Esophagus squamous epithelium (tissue), 5 donors: ENCODE measurements at regions not wholly inside any gene's neighbourhood (a gene's known extent, or its start where the extent isn't known, plus 50 kb on each side); places are given as distances from the start of the nearest gene placed in this dataset.

Source experiments
- DNase-seq: peaks from one replicate; lab custom pipeline; 2025; lab: John Stamatoyannopoulos, UW
- H3K27ac ChIP-seq, 4 donors: fragments of 200-600 bp; sonication (generic); one replicate each; pipeline ENCODE4 v1.5.1; 2016 to 2019; ENCODE audit warnings: mild to moderate bottlenecking in 1 of 4
- H3K27me3 ChIP-seq, 4 donors: fragments of 200-600 bp; sonication (generic); 1 replicate in 3 of 4; 2 replicates in 1 of 4; pipeline versions ENCODE4 v1.5.1 to v1.6.0; 2017 to 2021; ENCODE audit warnings: antibody characterized with exemption in 1 of 4
- H3K36me3 ChIP-seq, 3 donors: fragments of 200-600 bp; sonication (generic); one replicate each; pipeline ENCODE4 v1.5.1; 2016 to 2019
- H3K4me1 ChIP-seq, 3 donors: fragments of 200-600 bp; sonication (generic); one replicate each; pipeline ENCODE4 v1.5.1; 2017 to 2019
- H3K4me3 ChIP-seq, 4 donors: fragments of 200-600 bp; sonication (generic); 1 replicate in 3 of 4; 2 replicates in 1 of 4; pipeline ENCODE4 v1.5.1; 2016 to 2019; ENCODE audit warnings: mild to moderate bottlenecking in 2 of 4, moderate library complexity in 1 of 4
- H3K9me3 ChIP-seq, 3 donors: fragments of 200-600 bp; sonication (generic); one replicate each; pipeline ENCODE4 v1.5.1; 2016 to 2019
- POLR2A ChIP-seq, 4 donors: fragments of 450-650 bp; IDR thresholded peaks; one replicate each; pipeline ENCODE4 v1.6.1; 2017; ENCODE audit warnings: antibody characterized with exemption in 4 of 4, mild to moderate bottlenecking in 4 of 4, moderate library complexity in 3 of 4
- WGBS, 2 donors: methylation state at CpG; one replicate each; pipeline ENCODE4 v1.1.5; 2018; 5-methylcytosine and 5-hydroxymethylcytosine counted together
- intact Hi-C: fragments of 100-400 bp; cut with DNase I; formaldehyde crosslinking; loops from one replicate; pipeline ENCODE4 v1.15.0; 2022
- small RNA-seq, 4 donors: library from RNA; depleted of rRNA; stranded (forward); fragments of <200 nt; gene quantifications; one replicate each; pipeline ENCODE3, GENCODE V24; 2016
- TF ChIP-seq, protein P1 (sequence below), 6 experiments: fragments of 450-650 bp in 4 of 6; fragments of 200-600 bp in 2 of 6; sonication (generic) in 2 of 6; IDR thresholded peaks; one replicate each; pipeline ENCODE4 v1.5.1; 2016 to 2019; ENCODE audit warnings: antibody characterized with exemption in 6 of 6, mild to moderate bottlenecking in 4 of 6, moderate library complexity in 4 of 6
- donor health status: DM: yes; HTN: yes; CAD: no.

DNA sequence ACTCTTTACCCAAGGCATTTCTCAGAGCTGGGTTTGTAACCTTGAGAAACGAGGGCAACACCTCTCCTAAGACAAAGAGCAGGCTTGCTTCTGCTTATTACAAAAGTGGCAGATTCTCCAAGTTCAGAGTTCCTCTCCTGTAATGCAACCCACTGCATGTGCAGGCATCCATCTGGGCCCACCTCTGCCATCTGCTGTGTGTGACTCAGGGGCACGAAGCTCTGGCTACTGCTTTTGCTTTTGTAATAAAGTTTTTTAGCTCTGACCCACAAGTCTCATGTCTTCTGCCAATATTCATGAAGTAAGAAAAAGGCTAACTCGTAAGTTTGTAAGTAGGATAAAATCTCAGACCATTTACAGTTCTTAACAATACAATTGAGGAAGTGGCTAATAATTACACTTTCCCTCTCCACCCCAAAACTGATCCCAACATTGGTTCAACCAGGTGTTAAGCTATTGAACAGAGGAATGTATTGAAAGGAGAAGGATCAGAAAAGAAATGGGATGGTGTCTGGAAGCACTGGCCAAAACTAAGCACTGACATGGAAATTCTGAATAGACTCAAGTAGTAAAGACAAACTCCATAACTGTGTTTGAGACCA, 51.7 kb upstream of the SMLR1 start:
- Histone ChIP-seq H3K36me3 (no peaks in the 10 kb centered on the region), H3K27ac (no peak overlapping the region), H3K27me3 (no peaks in the 10 kb centered on the region), H3K9me3 (no peaks in the 10 kb centered on the region), H3K4me3 (no peak overlapping the region), H3K4me1 (peaks cover 0 to 14% (median 0%) of the 10 kb centered on the region in 3 donors)
- TF ChIP-seq, protein P1, sequence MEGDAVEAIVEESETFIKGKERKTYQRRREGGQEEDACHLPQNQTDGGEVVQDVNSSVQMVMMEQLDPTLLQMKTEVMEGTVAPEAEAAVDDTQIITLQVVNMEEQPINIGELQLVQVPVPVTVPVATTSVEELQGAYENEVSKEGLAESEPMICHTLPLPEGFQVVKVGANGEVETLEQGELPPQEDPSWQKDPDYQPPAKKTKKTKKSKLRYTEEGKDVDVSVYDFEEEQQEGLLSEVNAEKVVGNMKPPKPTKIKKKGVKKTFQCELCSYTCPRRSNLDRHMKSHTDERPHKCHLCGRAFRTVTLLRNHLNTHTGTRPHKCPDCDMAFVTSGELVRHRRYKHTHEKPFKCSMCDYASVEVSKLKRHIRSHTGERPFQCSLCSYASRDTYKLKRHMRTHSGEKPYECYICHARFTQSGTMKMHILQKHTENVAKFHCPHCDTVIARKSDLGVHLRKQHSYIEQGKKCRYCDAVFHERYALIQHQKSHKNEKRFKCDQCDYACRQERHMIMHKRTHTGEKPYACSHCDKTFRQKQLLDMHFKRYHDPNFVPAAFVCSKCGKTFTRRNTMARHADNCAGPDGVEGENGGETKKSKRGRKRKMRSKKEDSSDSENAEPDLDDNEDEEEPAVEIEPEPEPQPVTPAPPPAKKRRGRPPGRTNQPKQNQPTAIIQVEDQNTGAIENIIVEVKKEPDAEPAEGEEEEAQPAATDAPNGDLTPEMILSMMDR (IDR thresholded peaks at IDR 0.05), result no peak
- no peak for TF ChIP-seq POLR2A (IDR thresholded peaks at IDR 0.05)
- intact Hi-C loops, result no loop called here
- DNase-seq, result no peak
- WGBS, 2 donors, result 53 to 80% methylated on average over 2 to 3 of the region's 3 CpGs

GRCh38 chr6:130776287-130776925, 50.8 kb upstream of the SMLR1 start:
- no peaks in the 10 kb centered on the region for H3K9me3 ChIP-seq
- no peaks in the 10 kb centered on the region for H3K36me3 ChIP-seq
- TF ChIP-seq POLR2A (IDR thresholded peaks at IDR 0.05), result no peak
- TF ChIP-seq, protein P1 (IDR thresholded peaks at IDR 0.05), result no peak
- H3K4me1 ChIP-seq, result peaks cover 0 to 14% (median 0%) of the 10 kb centered on the region in 3 donors
- no peak overlapping the region for H3K27ac ChIP-seq
- 21 to 39% methylated on average over 2 to 3 of the region's 3 CpGs for WGBS, 2 donors
- H3K27me3 ChIP-seq, result no peaks in the 10 kb centered on the region
- no peak for DNase-seq
- intact Hi-C loops, result no loop called here
- no peak overlapping the region for H3K4me3 ChIP-seq

Small RNA genes lying in the stretch of these regions (small RNA-seq; reads per million reads assigned to genes)
- 0 reads per million in 4 donors for gene RF00019
